Right ventricle myocardium superior (tissue), 1 donor: ENCODE measurements at regions not wholly inside any gene's neighbourhood (a gene's known extent, or its start where the extent isn't known, plus 50 kb on each side); places are given as distances from the start of the nearest gene placed in this dataset.
"Not testable (repeated sequence)": the region's sequence is repeated elsewhere in the genome, so short reads cannot be mapped to it uniquely, and the experiment has no call there.

Experiments
- ATAC-seq: fragments of 200-7000 bp; cut with Tn5 transposase; one replicate; pipeline ENCODE4 v1.9.1; 2020; ENCODE audit warnings: mild to moderate bottlenecking; ENCODE audit not compliant: poor library complexity
- DNase-seq: peaks from one replicate; pipeline ENCODE4 v3.0.0-alpha.2; 2020
- intact Hi-C: fragments of 100-400 bp; cut with DNase I; formaldehyde crosslinking; loops from one replicate; pipeline ENCODE4 v1.11.2; 2022
- donor health status: DM: no; HTN: yes; CAD: no; lungs with severe emphysema.

DNA sequence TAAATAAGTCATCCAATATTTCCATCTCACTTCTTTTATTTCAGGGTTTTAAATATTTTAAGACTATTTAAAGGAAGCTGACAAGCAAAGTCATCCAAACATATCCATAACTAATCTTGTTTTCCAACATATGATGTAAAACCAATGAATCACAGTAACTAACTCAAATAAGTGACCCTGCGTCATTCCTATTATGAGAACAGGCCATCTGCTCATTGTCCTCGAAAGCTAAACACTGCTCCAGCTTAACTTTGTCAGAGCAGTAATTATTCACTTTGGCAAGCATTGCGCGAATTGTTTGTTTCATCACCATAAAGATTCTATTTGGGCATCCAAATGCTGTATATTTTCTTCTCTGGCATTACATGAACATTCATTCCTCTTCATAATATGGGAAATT lies 99.1 kb downstream of the CAPZA3 start:
- intact Hi-C loops, result no loop called here
- ATAC-seq, result no peak
- no peak for DNase-seq

DNA sequence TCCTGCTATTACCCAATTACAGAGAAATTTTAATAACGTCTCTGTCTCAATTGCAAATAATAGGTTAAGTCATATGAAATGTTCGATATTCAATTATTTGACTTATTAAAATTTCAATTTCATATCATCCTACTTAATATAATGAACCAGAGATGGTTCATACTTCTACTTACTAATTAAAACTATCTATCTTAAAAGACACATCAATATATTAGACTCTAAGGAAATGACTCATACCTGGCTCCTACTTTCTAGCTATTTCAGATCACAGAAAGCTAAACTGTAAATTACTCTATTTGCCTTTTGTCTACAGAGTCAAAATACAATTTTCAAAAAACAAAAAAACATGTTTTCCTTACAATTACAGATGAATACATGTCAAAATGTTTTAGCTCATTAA lies 99.6 kb downstream of the CAPZA3 start:
- intact Hi-C loops, result no loop called here
- DNase-seq, result no peak
- ATAC-seq, result no peak

DNA sequence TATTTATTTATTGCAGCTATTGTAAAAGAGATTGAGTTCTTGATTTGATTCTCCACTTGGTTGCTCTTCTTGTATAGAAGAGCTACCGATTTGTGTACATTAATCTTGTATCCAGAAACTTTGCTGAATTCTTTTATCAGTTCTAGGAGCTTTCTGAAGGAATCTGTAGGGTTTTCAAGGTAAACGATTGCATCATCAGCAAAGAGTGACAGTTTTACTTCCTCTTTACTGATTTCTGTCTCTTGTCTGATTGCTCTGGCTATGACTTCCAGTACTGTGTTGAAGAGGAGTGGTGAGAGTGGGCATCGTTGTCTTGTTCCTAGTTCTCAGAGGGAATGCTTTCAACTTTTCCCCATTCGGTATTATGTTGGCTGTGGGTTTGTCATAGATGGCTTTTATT lies 103.1 kb downstream of the CAPZA3 start:
- ATAC-seq, DNase-seq, intact Hi-C loops: not testable (repeated sequence)

DNA sequence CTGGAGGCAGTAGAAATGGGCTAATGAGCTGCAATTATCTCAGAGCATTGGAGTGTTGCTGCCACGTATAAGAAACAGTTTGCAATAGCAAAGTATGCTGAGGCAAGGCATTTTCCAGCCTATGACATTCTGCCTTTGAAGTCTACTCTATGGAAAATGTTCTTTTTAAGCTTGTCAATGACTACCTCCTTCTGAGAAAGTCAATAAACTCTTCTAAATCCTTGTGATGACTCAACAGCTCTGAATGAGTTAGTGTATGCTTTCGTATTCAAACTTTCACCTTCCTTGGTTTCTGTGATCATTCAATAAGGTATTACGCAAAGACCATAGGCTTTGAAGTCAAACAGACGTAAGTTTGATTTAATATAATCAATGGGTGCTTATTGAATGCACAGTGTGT lies 111.2 kb downstream of the CAPZA3 start:
- no peak for ATAC-seq
- no peak for DNase-seq
- intact Hi-C loops, result no loop called here

DNA sequence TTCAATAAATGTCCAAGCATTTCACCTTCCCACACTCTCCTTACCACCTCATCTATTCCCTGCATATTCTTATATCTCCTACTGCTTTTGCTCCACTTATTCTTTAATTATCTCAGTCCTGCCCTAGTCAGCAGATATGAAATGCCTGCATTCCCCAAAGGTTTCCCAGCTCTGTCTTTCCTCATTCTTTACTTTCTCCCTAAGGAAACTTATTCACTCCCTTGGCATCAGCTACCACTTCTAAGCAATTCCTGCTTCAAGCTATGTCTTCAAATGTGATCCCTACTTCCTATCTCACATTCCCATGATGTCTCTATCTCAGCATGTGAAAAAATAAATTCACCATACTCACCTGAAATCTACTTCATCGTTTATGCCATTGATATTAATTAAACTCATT lies 111.8 kb downstream of the CAPZA3 start:
- no peak for DNase-seq
- no peak for ATAC-seq
- intact Hi-C loops, result no loop called here

DNA sequence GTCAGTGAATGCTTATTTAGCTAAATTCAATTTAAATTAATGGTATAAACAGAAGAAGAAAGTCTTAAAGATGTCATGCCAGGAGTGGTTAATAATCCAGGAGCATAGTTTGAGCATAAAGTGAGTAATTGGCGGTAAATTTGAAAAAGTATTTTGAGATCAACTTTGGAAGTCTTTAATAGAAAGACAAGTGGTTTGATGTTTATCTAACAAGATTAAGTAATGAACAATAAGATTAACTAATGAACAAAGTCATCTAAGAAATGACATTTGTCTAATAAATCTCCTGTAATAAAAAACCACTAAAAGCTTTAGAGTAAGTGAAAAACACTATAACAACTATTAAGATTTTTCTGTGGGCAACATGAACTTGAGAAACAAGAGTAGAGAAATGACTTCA lies 112.8 kb downstream of the CAPZA3 start:
- intact Hi-C loops, result no loop called here
- DNase-seq (no peak), ATAC-seq (no peak)

DNA sequence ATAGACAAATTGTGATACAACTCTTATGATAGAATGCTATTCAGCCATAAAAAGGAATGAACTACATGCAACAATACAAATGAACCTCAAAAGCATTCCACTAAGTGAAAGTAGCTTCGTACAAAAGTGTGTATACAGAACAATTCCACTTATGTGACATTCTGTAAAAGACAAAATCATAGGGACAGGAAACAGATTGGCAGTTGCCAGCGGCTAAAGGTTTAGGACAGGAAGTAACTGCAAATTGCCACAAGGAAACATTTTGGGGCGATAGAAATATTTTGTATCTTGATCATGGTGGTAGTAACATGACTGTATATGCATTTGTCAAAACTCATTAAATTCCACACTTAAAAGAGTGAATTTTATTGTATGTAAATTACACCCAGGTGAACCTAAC lies 113.4 kb downstream of the CAPZA3 start:
- intact Hi-C loops, result no loop called here
- no peak for DNase-seq
- ATAC-seq, result no peak

DNA sequence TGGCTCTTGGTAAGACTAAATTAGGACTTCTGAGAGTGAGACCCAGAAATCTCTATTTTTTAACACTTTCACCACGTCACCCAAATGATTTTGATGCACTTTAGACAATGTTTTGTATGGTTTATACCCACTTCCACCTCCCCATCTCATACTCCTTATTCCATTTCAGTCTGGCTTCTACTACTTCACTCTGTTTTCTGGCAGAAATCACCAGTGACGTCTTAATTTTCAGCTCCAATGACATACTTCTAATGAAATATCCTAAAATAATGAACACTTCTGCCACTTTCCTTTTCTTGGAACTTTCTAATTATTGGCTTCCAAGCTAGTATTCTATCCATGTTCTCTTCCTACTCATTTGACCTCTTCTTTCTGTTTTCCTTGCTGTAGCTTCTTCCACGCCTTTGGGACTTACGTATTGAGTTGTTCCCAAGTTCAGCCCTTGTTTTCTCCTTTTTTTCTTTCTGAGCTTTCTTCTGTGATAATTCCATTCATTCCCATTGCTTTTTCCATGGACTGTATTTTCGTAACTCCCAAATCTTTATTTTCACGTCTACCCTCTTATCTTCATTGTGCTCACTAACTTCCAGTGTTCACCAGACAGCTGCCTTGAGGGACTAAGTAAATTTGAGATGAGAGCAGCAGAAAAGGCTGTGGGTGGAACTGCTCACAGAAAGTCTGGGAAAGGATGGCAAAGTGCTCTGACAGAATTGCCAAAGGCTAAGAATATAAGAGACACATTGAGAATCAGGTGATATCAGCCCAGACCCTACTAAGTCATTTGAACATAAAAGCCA lies 115.8 kb downstream of the CAPZA3 start:
- intact Hi-C loops, result no loop called here

DNA sequence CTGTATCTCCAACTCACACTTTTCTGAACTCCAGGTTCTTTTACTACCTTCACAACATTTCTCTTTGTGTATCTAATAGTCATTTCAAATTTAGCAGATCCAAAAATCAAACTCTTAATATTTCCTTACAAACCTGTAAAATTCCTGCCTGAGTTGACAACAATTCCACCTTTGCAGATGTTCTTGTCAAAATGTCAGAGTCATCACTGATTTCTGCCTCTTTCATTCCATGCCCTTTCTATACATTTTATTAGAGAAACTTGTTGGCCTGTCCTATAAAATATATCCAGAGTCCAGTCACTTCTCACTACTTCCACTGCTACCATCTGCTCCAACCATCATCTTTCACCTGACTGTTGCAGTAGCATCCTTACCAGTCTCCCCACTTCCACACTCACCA lies 119.7 kb downstream of the CAPZA3 start:
- DNase-seq, result no peak
- intact Hi-C loops, result no loop called here
- ATAC-seq, result no peak

More for the DNA sequence above, 115.8 kb downstream of the CAPZA3 start:
- ATAC-seq (peak; percentile 52), DNase-seq (no peak)

DNA sequence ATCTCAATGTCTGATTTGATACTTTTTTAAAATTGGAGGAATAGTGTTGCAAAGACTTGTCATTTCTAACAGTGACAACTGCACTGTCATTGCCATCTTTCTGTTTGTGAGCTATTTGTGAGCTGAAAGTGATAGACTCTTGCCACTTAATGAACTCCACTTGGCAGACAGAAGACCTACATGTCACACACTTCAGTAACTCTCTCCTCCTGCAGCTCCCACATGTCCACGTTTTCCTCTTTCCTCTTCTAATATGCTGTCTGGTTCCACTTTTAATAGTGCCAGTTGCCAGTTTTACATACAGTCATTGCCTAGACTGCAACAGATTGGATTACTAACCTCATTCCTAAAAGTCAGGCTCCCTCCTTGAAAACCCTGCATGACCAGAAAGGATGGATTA lies 121.5 kb downstream of the CAPZA3 start:
- ATAC-seq, result peak; percentile 81
- intact Hi-C loops, result no loop called here

DNA sequence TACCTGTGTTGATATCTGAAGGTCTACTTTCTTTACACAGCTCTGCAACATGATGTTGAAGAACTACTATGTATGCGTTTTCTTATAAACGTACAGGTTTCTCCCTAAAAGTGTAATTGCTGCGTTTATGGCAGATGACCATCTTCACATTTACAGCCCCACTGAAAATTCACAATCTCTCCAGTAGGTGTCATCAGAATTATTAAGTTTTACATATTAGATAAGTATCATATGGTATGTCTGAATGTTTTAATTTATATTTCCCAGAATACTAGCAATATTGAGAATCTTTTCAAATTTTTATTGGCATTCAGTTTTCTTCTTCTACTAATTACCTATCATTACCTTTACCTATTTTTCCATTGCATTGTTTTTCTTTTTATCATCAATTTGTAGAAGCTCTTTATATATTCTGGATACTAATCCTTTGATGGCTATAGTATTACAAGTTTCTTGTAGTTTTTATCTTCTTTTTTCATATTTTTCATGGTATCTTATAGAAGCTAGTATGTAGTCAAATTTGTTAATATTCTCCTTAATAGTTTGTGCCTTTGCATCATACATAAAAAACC lies 123.5 kb downstream of the CAPZA3 start:
- no peak for ATAC-seq
- intact Hi-C loops, result loop anchor here (10.0 kb wide), 1 partner anchor 323 kb away; no protein-coding TSS in a partner anchor
- DNase-seq, result no peak

More for the DNA sequence above, 121.5 kb downstream of the CAPZA3 start:
- no peak for DNase-seq

DNA sequence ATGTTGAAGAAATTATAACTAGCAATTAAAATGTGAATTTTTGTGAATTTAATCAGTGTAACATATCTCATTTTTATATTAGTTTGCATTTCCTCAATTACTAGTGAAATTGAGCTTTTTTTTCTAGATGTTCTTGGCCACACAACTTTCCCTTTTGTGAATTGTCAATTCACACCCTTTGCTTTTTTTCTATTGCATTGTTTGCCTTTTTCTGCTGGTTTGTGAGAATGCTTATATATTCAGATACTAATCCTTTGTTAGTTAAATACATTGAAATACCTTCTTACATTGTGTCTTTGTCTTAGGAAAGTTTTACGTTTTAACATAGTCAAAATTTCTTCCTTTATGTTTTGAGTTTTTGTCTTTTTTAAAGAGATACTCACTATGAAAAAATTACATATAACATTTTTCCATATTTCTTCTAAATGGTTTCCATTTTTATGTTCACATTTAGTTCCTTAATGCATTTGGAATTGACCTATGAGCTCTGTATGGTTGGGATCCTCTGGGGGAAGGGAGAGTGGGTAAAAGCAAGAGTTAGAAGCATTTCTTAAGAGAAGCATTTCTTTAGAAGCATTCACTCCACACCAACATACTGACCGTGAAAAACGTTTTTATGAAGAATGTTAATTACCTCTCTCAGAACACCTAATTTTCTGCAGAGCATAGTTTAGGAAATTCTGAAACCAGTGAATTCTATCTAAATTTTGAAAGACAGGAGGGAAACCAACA lies 126.0 kb downstream of the CAPZA3 start:
- ATAC-seq (no peak), DNase-seq (no peak)
- intact Hi-C loops, result loop anchor here (10.0 kb wide), 1 partner anchor 321 kb away; no protein-coding TSS in a partner anchor

DNA sequence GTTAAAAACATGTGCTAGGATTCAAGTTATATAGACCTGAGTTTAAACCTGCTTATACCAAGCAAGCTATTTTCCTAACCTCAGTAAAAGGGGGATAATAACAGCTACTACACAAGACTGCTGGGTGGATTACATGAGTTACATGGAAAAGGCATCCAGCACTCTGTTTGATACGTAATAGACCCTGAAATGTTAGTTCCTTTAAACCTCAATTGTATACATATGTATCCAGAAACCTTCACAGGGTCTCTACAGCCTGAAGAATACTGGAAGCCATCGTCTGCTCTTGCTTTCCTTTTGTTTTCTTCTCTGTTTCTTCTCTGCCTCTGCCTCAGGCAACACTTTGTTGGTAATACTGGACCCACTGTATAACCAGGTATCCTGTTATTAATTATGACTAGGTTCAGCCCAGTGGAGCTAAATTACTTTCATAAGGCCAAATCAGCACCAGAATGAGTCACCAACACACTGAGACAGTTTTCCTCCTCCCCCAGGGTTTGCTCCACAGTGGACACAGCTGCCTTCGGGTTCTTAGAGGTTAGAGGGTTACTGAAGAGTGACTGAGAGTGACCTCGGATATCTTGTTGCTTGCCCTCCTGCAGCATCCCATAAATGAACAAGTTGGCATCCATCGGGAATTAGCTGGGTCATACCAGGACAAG lies 127.1 kb downstream of the CAPZA3 start:
- DNase-seq, result no peak
- peak; percentile 77 for ATAC-seq
- intact Hi-C loops, result loop anchor here (10.0 kb wide), 1 partner anchor 320 kb away; no protein-coding TSS in a partner anchor

DNA sequence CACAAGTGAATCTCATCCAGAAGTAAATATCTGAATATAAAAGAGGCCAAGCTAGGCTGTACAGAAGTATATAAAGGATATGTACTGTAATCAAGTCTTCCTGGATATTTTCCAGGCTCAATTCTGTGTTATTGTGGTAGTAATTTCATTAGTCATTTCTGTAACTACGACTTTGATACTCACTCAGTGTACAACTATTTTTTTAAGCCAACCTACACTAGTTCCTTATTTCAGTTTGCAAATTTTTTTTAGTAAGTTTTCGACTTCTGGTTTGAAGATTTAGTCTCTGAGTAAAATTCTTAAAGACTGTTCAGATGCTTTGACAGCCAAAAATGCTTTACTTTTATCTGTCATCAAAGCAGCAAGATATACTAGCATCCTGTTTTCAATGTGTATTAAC lies 130.8 kb downstream of the CAPZA3 start:
- no peak for ATAC-seq

DNA sequence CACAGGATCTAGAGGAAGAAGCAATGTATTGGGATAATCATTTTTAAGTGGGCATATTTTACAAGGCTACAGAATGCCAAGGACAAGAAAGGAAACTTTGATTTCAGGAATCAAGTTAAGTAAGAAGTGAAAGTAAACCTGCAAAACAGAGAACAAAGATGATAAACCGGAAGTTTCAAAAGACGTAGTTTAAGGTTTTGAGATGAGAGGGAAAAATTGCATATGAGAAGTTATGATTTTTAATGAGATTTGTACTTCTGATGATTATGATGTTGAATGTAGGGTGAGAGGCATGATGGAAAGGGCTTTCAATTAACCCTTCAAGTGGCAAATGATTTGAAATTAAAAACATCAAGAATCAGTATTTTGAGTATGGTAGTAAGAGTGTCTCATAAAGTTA lies 134.9 kb downstream of the CAPZA3 start:
- ATAC-seq (no peak), DNase-seq (no peak)
- intact Hi-C loops, result no loop called here

More for the DNA sequence above, 130.8 kb downstream of the CAPZA3 start:
- DNase-seq, result no peak
- intact Hi-C loops, result loop anchor here (10.0 kb wide), 1 partner anchor 316 kb away; no protein-coding TSS in a partner anchor

DNA sequence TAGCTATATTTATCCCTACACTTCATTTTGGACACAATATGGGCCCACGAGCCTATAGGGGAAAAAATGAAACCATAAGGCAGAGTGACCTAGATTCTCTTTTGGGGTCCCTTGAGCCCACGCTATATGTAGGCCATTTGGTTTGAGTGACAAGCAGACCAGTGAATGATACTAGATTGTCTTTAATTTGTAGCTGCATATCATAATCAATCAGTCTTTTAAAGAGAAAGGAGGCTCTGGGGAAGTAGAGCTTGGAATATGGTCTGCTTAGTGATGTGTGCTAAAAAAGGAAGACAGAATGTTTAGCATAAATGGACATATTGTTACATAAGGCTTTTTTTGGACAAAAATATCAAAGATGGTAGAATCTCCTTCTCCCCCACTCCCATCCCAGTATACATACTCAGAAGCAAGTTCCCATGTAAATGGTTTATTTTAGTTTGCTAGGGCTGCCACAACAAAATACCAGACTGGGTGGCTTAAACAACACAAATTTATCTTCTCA lies 140.8 kb downstream of the CAPZA3 start:
- no peak for ATAC-seq
- no peak for DNase-seq
- intact Hi-C loops, result no loop called here

DNA sequence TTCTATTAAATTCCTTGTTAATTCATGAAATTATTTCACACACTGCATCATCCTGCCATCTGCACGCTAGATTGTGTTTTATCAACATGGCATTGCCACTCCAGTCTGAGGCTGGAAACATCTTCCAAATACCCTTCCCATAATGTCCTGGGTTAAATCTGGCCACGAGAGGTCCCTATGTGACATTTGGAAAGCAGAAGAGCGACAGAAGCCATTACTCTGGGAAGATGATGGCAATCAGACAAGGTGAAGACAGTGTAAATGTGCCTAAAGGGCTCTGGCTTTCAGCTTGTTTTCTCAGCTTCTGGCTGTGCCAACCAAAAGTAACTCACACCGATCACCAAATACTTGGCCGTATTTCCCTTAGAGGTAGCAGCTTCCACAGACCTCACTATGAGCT lies 144.8 kb downstream of the CAPZA3 start:
- ATAC-seq, result peak; percentile 59
- intact Hi-C loops, result no loop called here
- no peak for DNase-seq

DNA sequence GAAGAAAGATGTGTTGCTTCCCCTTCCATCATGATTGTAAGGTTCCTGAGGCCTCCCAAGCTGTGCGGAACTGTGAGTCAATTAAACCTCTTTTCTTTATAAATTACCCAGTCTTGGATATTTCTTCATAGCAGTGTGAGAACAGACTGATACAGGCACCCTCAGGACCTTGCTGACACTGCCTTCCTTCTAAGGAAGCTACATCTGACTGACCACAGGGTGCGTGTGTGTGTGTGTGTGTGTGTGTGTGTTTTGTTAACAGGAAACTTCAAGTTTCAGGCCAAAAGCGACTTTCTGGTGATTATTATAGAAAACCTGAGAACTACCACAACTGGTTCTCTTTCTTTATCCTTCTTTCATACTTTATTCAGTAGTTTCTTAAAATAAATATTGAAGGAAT lies 149.0 kb downstream of the CAPZA3 start:
- DNase-seq (no peak), ATAC-seq (no peak)
- intact Hi-C loops, result no loop called here

DNA sequence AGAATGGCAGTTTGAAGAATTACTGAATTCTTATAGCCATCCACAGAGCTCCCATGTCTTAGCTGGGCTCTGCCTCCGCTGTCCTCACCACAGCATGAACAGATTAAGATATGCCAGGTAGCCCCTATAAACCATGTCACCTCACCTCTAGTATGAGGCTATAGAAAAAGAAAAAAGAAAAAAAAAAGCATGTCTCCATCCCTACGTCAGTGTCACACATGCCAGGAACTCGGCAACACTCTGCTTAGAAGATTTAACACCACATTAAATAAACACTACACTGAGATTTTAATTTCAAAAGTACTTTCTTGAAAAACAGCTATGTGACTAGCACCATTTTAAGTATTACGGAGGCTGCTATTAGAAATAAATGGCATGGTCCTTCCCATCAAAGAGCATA lies 149.4 kb downstream of the CAPZA3 start:
- no peak for DNase-seq
- intact Hi-C loops, result no loop called here
- ATAC-seq, result peak; percentile 18
